CD14-positive monocyte (primary cell): ENCODE measurements at regions not wholly inside any gene's neighbourhood (a gene's known extent, or its start where the extent isn't known, plus 50 kb on each side); places are given as distances from the start of the nearest gene placed in this dataset.

Experiments
- DNase-seq, 3 donors: peaks; one replicate each; pipeline ENCODE4 v3.0.0-alpha.2; 2011 to 2022
- H2AFZ ChIP-seq: 2 replicates; pipeline ENCODE4 v1.6.0; 2012; ENCODE audit warnings: mild to moderate bottlenecking, low read depth, low read length, inconsistent platforms; ENCODE audit not compliant: insufficient read depth, poor library complexity, severe bottlenecking
- H3K27ac ChIP-seq, 2 donors: 1 replicate in 1 of 2; 2 replicates in 1 of 2; pipeline ENCODE4 v1.5.1; 2012 to 2013; ENCODE audit warnings: low read length in 2 of 2, control low read depth in 1 of 2, inconsistent platforms in 1 of 2, low read depth in 1 of 2, mild to moderate bottlenecking in 1 of 2
- H3K27me3 ChIP-seq, 2 donors: one replicate each; pipeline versions ENCODE4 v1.6.0 to v1.6.1; 2011 to 2013; ENCODE audit warnings: low read length in 2 of 2; ENCODE audit not compliant: control insufficient read depth in 2 of 2, insufficient read depth in 2 of 2
- H3K36me3 ChIP-seq, 2 donors: replicated peaks in 1 of 2; 1 replicate in 1 of 2; 2 replicates in 1 of 2; pipeline versions ENCODE4 v1.5.1 to v1.6.1; 2012 to 2013; ENCODE audit warnings: low read length in 2 of 2, control low read depth in 1 of 2, inconsistent platforms in 1 of 2, mild to moderate bottlenecking in 1 of 2; ENCODE audit not compliant: insufficient read depth in 2 of 2, control insufficient read depth in 1 of 2
- H3K4me1 ChIP-seq, 2 donors: 1 replicate in 1 of 2; 2 replicates in 1 of 2; pipeline versions ENCODE4 v1.5.1 to v1.6.1; 2012 to 2013; ENCODE audit warnings: low read length in 2 of 2, control low read depth in 1 of 2, inconsistent platforms in 1 of 2, mild to moderate bottlenecking in 1 of 2, moderate library complexity in 1 of 2; ENCODE audit not compliant: insufficient read depth in 2 of 2, control insufficient read depth in 1 of 2
- H3K4me2 ChIP-seq: replicated peaks from 2 replicates; pipeline ENCODE3; 2012; ENCODE audit warnings: low read length, moderate library complexity, mild to moderate bottlenecking; ENCODE audit not compliant: poor library complexity, severe bottlenecking; ENCODE audit errors: extremely low read depth
- H3K4me3 ChIP-seq, 3 experiments: fragments of 200-600 bp in 1 of 3; sonication (generic) in 1 of 3; replicated peaks in 1 of 3; 1 replicate in 2 of 3; 2 replicates in 1 of 3; pipeline ENCODE4 v1.5.1; 2011 to 2013; ENCODE audit warnings: low read length in 3 of 3, mild to moderate bottlenecking in 3 of 3, control low read depth in 2 of 3, low read depth in 2 of 3, inconsistent platforms in 1 of 3, moderate library complexity in 1 of 3
- H3K79me2 ChIP-seq: 2 replicates; pipeline ENCODE4 v1.6.0; 2012; ENCODE audit warnings: mild to moderate bottlenecking, control low read depth, inconsistent platforms, low read length, moderate library complexity; ENCODE audit not compliant: insufficient read depth
- H3K9ac ChIP-seq: 2 replicates; pipeline ENCODE4 v1.6.0; 2017; ENCODE audit warnings: low read length, mild to moderate bottlenecking; ENCODE audit not compliant: insufficient read depth, poor library complexity, severe bottlenecking
- H3K9me3 ChIP-seq, 2 donors: replicated peaks in 1 of 2; 1 replicate in 1 of 2; 2 replicates in 1 of 2; pipeline versions ENCODE4 v1.5.1 to v1.6.1; 2012 to 2013; ENCODE audit warnings: low read length in 2 of 2, control low read depth in 1 of 2; ENCODE audit not compliant: control insufficient read depth in 1 of 2, insufficient read depth in 1 of 2
- H4K20me1 ChIP-seq: 2 replicates; pipeline ENCODE4 v1.6.0; 2012; ENCODE audit warnings: mild to moderate bottlenecking, low read length, control low read depth, moderate library complexity; ENCODE audit not compliant: insufficient read depth
- H3K27ac Mint-ChIP-seq, 7 donors: one replicate each; pipeline ENCODE4 v1.8.0; 2020; ENCODE audit warnings: mild to moderate bottlenecking in 7 of 7, mixed read lengths in 7 of 7, moderate library complexity in 6 of 7, inconsistent platforms in 2 of 7
- H3K27me3 Mint-ChIP-seq, 3 donors: one replicate each; pipeline ENCODE4 v1.8.0; 2021 to 2022; ENCODE audit warnings: low read depth in 3 of 3, mild to moderate bottlenecking in 3 of 3, mixed read lengths in 3 of 3, moderate library complexity in 3 of 3, inconsistent platforms in 1 of 3
- H3K36me3 Mint-ChIP-seq, 2 donors: one replicate each; pipeline ENCODE4 v1.8.0; 2020; ENCODE audit warnings: mixed read lengths in 2 of 2, inconsistent platforms in 1 of 2, mild to moderate bottlenecking in 1 of 2
- H3K4me1 Mint-ChIP-seq: one replicate; pipeline ENCODE4 v1.8.0; 2020; ENCODE audit warnings: mild to moderate bottlenecking, mixed read lengths
- H3K4me3 Mint-ChIP-seq, 2 donors: one replicate each; pipeline ENCODE4 v1.8.0; 2020; ENCODE audit warnings: mild to moderate bottlenecking in 2 of 2, mixed read lengths in 2 of 2, moderate library complexity in 1 of 2
- H3K9me3 Mint-ChIP-seq, 7 donors: one replicate each; pipeline ENCODE4 v1.8.0; 2020 to 2022; ENCODE audit warnings: mixed read lengths in 7 of 7, mild to moderate bottlenecking in 6 of 7, moderate library complexity in 6 of 7, inconsistent platforms in 2 of 7
- WGBS: methylation state at CpG from one replicate; pipeline ENCODE4 v1.1.5; 2013; ENCODE audit warnings: missing lambda C conversion rate; ENCODE audit not compliant: insufficient coverage; 5-methylcytosine and 5-hydroxymethylcytosine counted together
- intact Hi-C, 2 donors: fragments of 100-400 bp; cut with micrococcal nuclease; formaldehyde crosslinking; loops; one replicate each; pipeline versions ENCODE4 v1.15.0 to v1.15.1; 2023
- TF ChIP-seq, protein P1 (sequence below): fragments of 200-600 bp; IDR thresholded peaks from one replicate; pipeline ENCODE4 v1.8.0; 2022; ENCODE audit warnings: antibody characterized with exemption, mild to moderate bottlenecking

DNA sequence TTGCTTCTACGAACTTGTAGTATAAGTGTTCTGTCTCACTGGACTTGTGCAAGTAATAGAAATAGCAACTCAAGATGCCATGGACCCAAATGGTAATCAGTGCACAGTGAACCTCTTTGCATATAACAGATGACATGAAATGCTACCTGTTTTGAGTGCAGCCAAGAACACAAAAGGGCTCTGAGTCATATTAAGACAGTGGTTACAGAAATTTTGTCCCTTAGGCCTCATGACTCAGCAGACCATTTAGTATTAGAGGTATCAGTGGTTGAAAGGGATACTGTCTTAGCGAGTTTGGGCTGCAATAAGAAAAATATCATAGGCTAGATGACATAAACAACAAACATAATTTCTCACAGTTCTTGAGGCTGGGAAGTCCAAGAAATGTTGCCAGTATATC, 502.9 kb upstream of the PCDH10 start:
- Histone ChIP-seq H3K4me3 (no peak overlapping the region), H3K4me1 (no peaks in the 10 kb centered on the region), H3K36me3 (no peaks in the 10 kb centered on the region), H3K9me3 (no peaks in the 10 kb centered on the region), H3K27ac (no peak overlapping the region), H3K79me2 (no peaks in the 10 kb centered on the region), H4K20me1 (no peaks in the 10 kb centered on the region), H2AFZ (no peak overlapping the region), H3K9ac (no peak overlapping the region), H3K4me2 (no peak overlapping the region), H3K27me3 (no peaks in the 10 kb centered on the region)
- Mint-ChIP-seq H3K36me3 (no peaks in the 10 kb centered on the region), H3K4me1 (no peaks in the 10 kb centered on the region), H3K4me3 (no peak overlapping the region), H3K9me3 (no peaks in the 10 kb centered on the region), H3K27ac (no peak overlapping the region), H3K27me3 (no peaks in the 10 kb centered on the region)
- intact Hi-C loops = no loop called here
- WGBS = 75% methylated on average over 1 of the region's 2 CpGs
- no peak for DNase-seq
- TF ChIP-seq, protein P1, sequence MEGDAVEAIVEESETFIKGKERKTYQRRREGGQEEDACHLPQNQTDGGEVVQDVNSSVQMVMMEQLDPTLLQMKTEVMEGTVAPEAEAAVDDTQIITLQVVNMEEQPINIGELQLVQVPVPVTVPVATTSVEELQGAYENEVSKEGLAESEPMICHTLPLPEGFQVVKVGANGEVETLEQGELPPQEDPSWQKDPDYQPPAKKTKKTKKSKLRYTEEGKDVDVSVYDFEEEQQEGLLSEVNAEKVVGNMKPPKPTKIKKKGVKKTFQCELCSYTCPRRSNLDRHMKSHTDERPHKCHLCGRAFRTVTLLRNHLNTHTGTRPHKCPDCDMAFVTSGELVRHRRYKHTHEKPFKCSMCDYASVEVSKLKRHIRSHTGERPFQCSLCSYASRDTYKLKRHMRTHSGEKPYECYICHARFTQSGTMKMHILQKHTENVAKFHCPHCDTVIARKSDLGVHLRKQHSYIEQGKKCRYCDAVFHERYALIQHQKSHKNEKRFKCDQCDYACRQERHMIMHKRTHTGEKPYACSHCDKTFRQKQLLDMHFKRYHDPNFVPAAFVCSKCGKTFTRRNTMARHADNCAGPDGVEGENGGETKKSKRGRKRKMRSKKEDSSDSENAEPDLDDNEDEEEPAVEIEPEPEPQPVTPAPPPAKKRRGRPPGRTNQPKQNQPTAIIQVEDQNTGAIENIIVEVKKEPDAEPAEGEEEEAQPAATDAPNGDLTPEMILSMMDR = no peak

DNA sequence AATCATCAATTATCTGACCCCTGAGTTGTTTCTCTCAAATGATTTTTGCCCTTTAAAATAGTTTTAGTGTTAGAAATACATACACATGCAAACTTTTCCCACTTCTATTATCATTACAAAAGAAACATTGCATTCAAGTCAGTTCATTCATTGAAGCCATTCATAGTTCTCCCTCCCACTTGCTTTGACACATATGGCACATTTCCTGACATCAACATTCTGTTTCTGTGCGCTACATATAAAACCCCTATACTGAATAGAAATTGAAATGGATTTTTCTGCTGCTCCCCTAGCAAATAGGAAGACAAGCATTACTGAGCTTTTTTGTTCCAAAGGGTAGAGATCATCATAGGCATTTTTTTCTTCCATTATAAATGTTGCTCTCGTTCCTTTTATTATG, 497.9 kb upstream of the PCDH10 start:
- Histone ChIP-seq H3K9me3 (no peaks in the 10 kb centered on the region), H4K20me1 (no peaks in the 10 kb centered on the region), H3K27me3 (no peaks in the 10 kb centered on the region), H3K36me3 (no peaks in the 10 kb centered on the region), H3K4me2 (no peak overlapping the region), H3K79me2 (no peaks in the 10 kb centered on the region), H2AFZ (no peak overlapping the region), H3K9ac (no peak overlapping the region), H3K4me1 (no peaks in the 10 kb centered on the region), H3K4me3 (no peak overlapping the region), H3K27ac (no peak overlapping the region)
- no CpG with 5 or more reads among the region's 2 CpGs for WGBS
- Mint-ChIP-seq H3K4me1 (no peaks in the 10 kb centered on the region), H3K36me3 (no peaks in the 10 kb centered on the region), H3K4me3 (no peak overlapping the region), H3K27me3 (peaks cover 0 to 3% (median 0%) of the 10 kb centered on the region in 3 donors), H3K27ac (no peak overlapping the region), H3K9me3 (peaks cover 0 to 6% (median 2%) of the 10 kb centered on the region in 7 donors)
- intact Hi-C loops = no loop called here
- TF ChIP-seq, protein P1 = no peak
- no peak for DNase-seq
